IMR-90 (cell line): ENCODE measurements at regions not wholly inside any gene's neighbourhood (a gene's known extent, or its start where the extent isn't known, plus 50 kb on each side); places are given as distances from the start of the nearest gene placed in this dataset.

Experiments used
- ATAC-seq: fragments of 200-7000 bp; cut with Tn5 transposase; 2 replicates; pipeline ENCODE4 v1.9.1; 2020; ENCODE audit warnings: low read depth, mild to moderate bottlenecking, moderate library complexity
- BruUV-seq: library from RNA; stranded (reverse); fragments of 400-500 nt; replicated peaks from 2 replicates; lab custom pipeline; 2021; lab: Mats Ljungman, UMichigan
- CTCF ChIA-PET: fragments of 300-600 bp; formaldehyde crosslinking; extraction: SDS; loops from one replicate; lab custom pipeline; 2021; ENCODE audit warnings: antibody characterized with exemption; lab: Yijun Ruan, JAX
- POLR2A ChIA-PET: fragments of 300-600 bp; sonication (Branson Sonifier 250); formaldehyde crosslinking; loops from one replicate; lab custom pipeline; 2022; ENCODE audit warnings: antibody characterized with exemption; ENCODE audit not compliant: unreplicated experiment; lab: Charles Lee
- DNase-seq: peaks from one replicate; pipeline ENCODE4 v3.0.0; 2013
- H2AFZ ChIP-seq: replicated peaks from 2 replicates; pipeline ENCODE3; 2013; ENCODE audit warnings: low read length, mild to moderate bottlenecking; ENCODE audit not compliant: poor library complexity
- H2AK5ac ChIP-seq: 2 replicates; pipeline ENCODE4 v1.6.1; 2013; ENCODE audit warnings: low read depth, low read length, inconsistent platforms
- H2AK9ac ChIP-seq: replicated peaks from 2 replicates; pipeline ENCODE3; 2013; ENCODE audit warnings: mild to moderate bottlenecking, low read depth, low read length, moderate library complexity; ENCODE audit not compliant: poor library complexity
- H2BK120ac ChIP-seq: 2 replicates; pipeline ENCODE4 v1.6.1; 2013; ENCODE audit warnings: low read depth, low read length, inconsistent platforms
- H2BK15ac ChIP-seq: 3 replicates; pipeline ENCODE4 v1.6.1; 2013; ENCODE audit warnings: low read depth, low read length, inconsistent platforms
- H2BK20ac ChIP-seq: 2 replicates; pipeline ENCODE4 v1.6.1; 2013; ENCODE audit warnings: low read depth, mild to moderate bottlenecking, inconsistent platforms, low read length, moderate library complexity
- H2BK5ac ChIP-seq: 2 replicates; pipeline ENCODE4 v1.6.1; 2013; ENCODE audit warnings: mild to moderate bottlenecking, low read depth, low read length, inconsistent platforms; ENCODE audit not compliant: poor library complexity, severe bottlenecking
- H3K14ac ChIP-seq: replicated peaks from 2 replicates; pipeline ENCODE4 v1.6.1; 2013; ENCODE audit warnings: low read depth, low read length, inconsistent platforms
- H3K18ac ChIP-seq: 2 replicates; pipeline ENCODE4 v1.6.1; 2013; ENCODE audit warnings: low read depth, low read length, control low read depth
- H3K23ac ChIP-seq: 2 replicates; pipeline ENCODE4 v1.6.1; 2013; ENCODE audit warnings: low read depth, low read length, inconsistent platforms
- H3K27ac ChIP-seq: 2 replicates; pipeline ENCODE4 v1.5.1; 2013; ENCODE audit warnings: mild to moderate bottlenecking, control low read depth, low read length; ENCODE audit not compliant: insufficient read depth
- H3K27me3 ChIP-seq: 2 replicates; pipeline ENCODE4 v1.6.1; 2013; ENCODE audit warnings: low read length; ENCODE audit not compliant: control insufficient read depth, insufficient read depth
- H3K36me3 ChIP-seq: 2 replicates; pipeline ENCODE4 v1.6.1; 2013; ENCODE audit warnings: low read length, mixed read lengths; ENCODE audit not compliant: control insufficient read depth, insufficient read depth
- H3K4ac ChIP-seq: 2 replicates; pipeline ENCODE4 v1.6.1; 2013; ENCODE audit warnings: low read depth, low read length, inconsistent platforms
- H3K4me1 ChIP-seq: 2 replicates; pipeline ENCODE4 v1.6.1; 2013; ENCODE audit warnings: low read length, mixed read lengths; ENCODE audit not compliant: control insufficient read depth, insufficient read depth
- H3K4me2 ChIP-seq: 2 replicates; pipeline ENCODE4 v1.6.1; 2013; ENCODE audit warnings: low read depth, mild to moderate bottlenecking, control low read depth, low read length, moderate library complexity
- H3K4me3 ChIP-seq: 2 replicates; pipeline ENCODE4 v1.5.1; 2013; ENCODE audit warnings: low read depth, mild to moderate bottlenecking, control low read depth, low read length, moderate library complexity; ENCODE audit not compliant: insufficient read depth
- H3K56ac ChIP-seq: 2 replicates; pipeline ENCODE4 v1.6.1; 2013; ENCODE audit warnings: low read length, inconsistent platforms; ENCODE audit not compliant: insufficient read depth; ENCODE audit errors: extremely low read depth
- H3K79me1 ChIP-seq, 2 experiments: 2 replicates each; pipeline ENCODE4 v1.6.1; 2013; ENCODE audit warnings: low read length in 2 of 2, inconsistent platforms in 1 of 2, low read depth in 1 of 2
- H3K9ac ChIP-seq: 2 replicates; pipeline ENCODE4 v1.6.1; 2013; ENCODE audit warnings: low read depth, low read length, control low read depth
- H3K9me1 ChIP-seq: 2 replicates; pipeline ENCODE4 v1.6.1; 2013; ENCODE audit warnings: low read length, inconsistent platforms; ENCODE audit not compliant: insufficient read depth
- H3K9me3 ChIP-seq: 2 replicates; pipeline ENCODE4 v1.6.1; 2013; ENCODE audit warnings: low read length; ENCODE audit not compliant: control insufficient read depth, insufficient read depth
- H4K20me1 ChIP-seq: 2 replicates; pipeline ENCODE4 v1.6.1; 2013; ENCODE audit warnings: low read length, inconsistent platforms; ENCODE audit not compliant: insufficient read depth
- H4K5ac ChIP-seq: 2 replicates; pipeline ENCODE4 v1.6.1; 2013; ENCODE audit warnings: mild to moderate bottlenecking, low read depth, low read length, control low read depth
- H4K8ac ChIP-seq, 2 experiments: 2 replicates each; pipeline ENCODE4 v1.6.1; 2013; ENCODE audit warnings: low read depth in 2 of 2, low read length in 2 of 2, control low read depth in 1 of 2, inconsistent platforms in 1 of 2
- H4K91ac ChIP-seq: 2 replicates; pipeline ENCODE4 v1.6.1; 2013; ENCODE audit warnings: low read depth, low read length, inconsistent platforms; ENCODE audit not compliant: insufficient read depth
- BHLHE40 ChIP-seq: fragments of 150-350 bp; IDR thresholded peaks from 2 replicates; pipeline ENCODE4 v1.6.1; 2016; ENCODE audit warnings: mild to moderate bottlenecking, low read depth, low read length
- CEBPB ChIP-seq: IDR thresholded peaks from 2 replicates; pipeline ENCODE4 v1.6.1; 2012; ENCODE audit warnings: low read depth, low read length, improper control_type of control experiment
- CHD1 ChIP-seq: IDR thresholded peaks from 2 replicates; pipeline ENCODE4 v1.6.1; 2012; ENCODE audit warnings: low read depth, low read length, improper control_type of control experiment
- CTCF ChIP-seq: conservative IDR thresholded peaks from 2 replicates; pipeline ENCODE4 v1.5.1; 2012; ENCODE audit warnings: mild to moderate bottlenecking, low read depth, low read length, improper control_type of control experiment
- ELK1 ChIP-seq: fragments of 150-350 bp; IDR thresholded peaks from 2 replicates; pipeline ENCODE4 v1.6.1; 2016; ENCODE audit warnings: low read depth, mild to moderate bottlenecking, low read length, moderate library complexity, borderline replicate concordance
- MAFK ChIP-seq: IDR thresholded peaks from 2 replicates; pipeline ENCODE4 v1.6.1; 2012; ENCODE audit warnings: low read depth, low read length, improper control_type of control experiment
- MAZ ChIP-seq: IDR thresholded peaks from 2 replicates; pipeline ENCODE4 v1.6.1; 2012; ENCODE audit warnings: low read depth, mild to moderate bottlenecking, low read length, improper control_type of control experiment, moderate library complexity, borderline replicate concordance
- MXI1 ChIP-seq: IDR thresholded peaks from 2 replicates; pipeline ENCODE4 v1.6.1; 2012; ENCODE audit warnings: low read depth, mild to moderate bottlenecking, low read length, moderate library complexity, borderline replicate concordance
- NFE2L2 ChIP-seq: fragments of 150-350 bp; IDR thresholded peaks from 2 replicates; pipeline ENCODE4 v1.6.1; 2016; ENCODE audit warnings: low read depth, mild to moderate bottlenecking, low read length
- POLR2A ChIP-seq: IDR thresholded peaks from 2 replicates; pipeline ENCODE4 v1.6.1; 2012; ENCODE audit warnings: mild to moderate bottlenecking, low read depth, low read length
- RAD21 ChIP-seq: IDR thresholded peaks from 2 replicates; pipeline ENCODE4 v1.6.1; 2012; ENCODE audit warnings: low read length, improper control_type of control experiment
- RCOR1 ChIP-seq: IDR thresholded peaks from 2 replicates; pipeline ENCODE4 v1.6.1; 2012; ENCODE audit warnings: mild to moderate bottlenecking, low read length, improper control_type of control experiment; ENCODE audit not compliant: insufficient replicate concordance
- SMC3 ChIP-seq: fragments of 150-350 bp; IDR thresholded peaks from 2 replicates; pipeline ENCODE4 v1.6.1; 2016; ENCODE audit warnings: low read depth, mild to moderate bottlenecking, antibody characterized with exemption, low read length, moderate library complexity
- WGBS, 2 experiments: methylation state at CpG; one replicate each; pipeline versions ENCODE4 v1.1.5 to v1.1.7; 2013; ENCODE audit warnings: missing lambda C conversion rate in 2 of 2; ENCODE audit not compliant: insufficient read length in 1 of 2; ENCODE audit errors: extremely low coverage in 2 of 2; 5-methylcytosine and 5-hydroxymethylcytosine counted together
- dilution Hi-C: fragments of 300-500 bp; cut with HindIII; formaldehyde crosslinking; loops from one replicate; pipeline ENCODE4 v1.14.3; 2018; ENCODE audit warnings: low sequenced_read_pairs; ENCODE audit not compliant: unreplicated experiment
- in situ Hi-C: fragments of 300-500 bp; cut with MboI; formaldehyde crosslinking; loops from 3 replicates; pipeline ENCODE4 v1.14.3; 2019; ENCODE audit warnings: low sequenced_read_pairs, inconsistent platforms, mixed read lengths
- intact Hi-C: fragments of 100-400 bp; cut with micrococcal nuclease; formaldehyde crosslinking; loops from 2 replicates; pipeline ENCODE4 v1.10.0; 2022

- Histone ChIP-seq H3K9me3 (no peaks in the 10 kb centered on the region), H3K56ac (no peak overlapping the region), H3K14ac (no peak overlapping the region), H2BK20ac (no peak overlapping the region), H2BK15ac (no peak overlapping the region), H2BK120ac (no peak overlapping the region), H4K91ac (no peak overlapping the region), H3K4me2 (no peak overlapping the region), H2AK9ac (no peak overlapping the region), H4K20me1 (no peaks in the 10 kb centered on the region), H3K36me3 (no peaks in the 10 kb centered on the region), H3K79me1 (no peaks in the 10 kb centered on the region), H3K9me1 (no peaks in the 10 kb centered on the region), H3K9ac (no peak overlapping the region), H2BK5ac (no peak overlapping the region), H2AK5ac (no peak overlapping the region), H3K4me3 (no peak overlapping the region), H4K8ac (no peak overlapping the region), H2AFZ (no peak overlapping the region), H3K23ac (no peak overlapping the region), H3K4me1 (no peaks in the 10 kb centered on the region), H4K5ac (no peak overlapping the region), H3K4ac (no peak overlapping the region), H3K18ac (no peak overlapping the region), H3K27me3 (no peaks in the 10 kb centered on the region), H3K27ac (no peak overlapping the region)
- WGBS, 2 experiments: no CpG with 5 or more reads among the region's 1 CpG
- TF ChIP-seq CEBPB (no peak), POLR2A (no peak), RAD21 (no peak), SMC3 (no peak), NFE2L2 (no peak), MAFK (no peak), CTCF (no peak), CHD1 (no peak), RCOR1 (no peak), MXI1 (no peak), BHLHE40 (no peak), MAZ (no peak), ELK1 (no peak)
- POLR2A ChIA-PET: no interaction called here
- DNase-seq: no peak
- CTCF ChIA-PET: no interaction called here
- no peak for ATAC-seq
- dilution Hi-C loops: no loop called here
- in situ Hi-C loops: no loop called here
- BruUV-seq: no TSS peak
- intact Hi-C loops: no loop called here
Measured at GRCh38 chr5:84859056-84859455, 474.4 kb upstream of the EDIL3 start.
